SH-SY5Y (cell line): ENCODE measurements at regions not wholly inside any gene's neighbourhood (a gene's known extent, or its start where the extent isn't known, plus 50 kb on each side); places are given as distances from the start of the nearest gene placed in this dataset.

Source experiments
- GATA2 ChIP-seq: IDR thresholded peaks from 2 replicates; pipeline ENCODE4 v1.6.1; 2011; ENCODE audit warnings: mild to moderate bottlenecking, low read depth, low read length
- GATA3 ChIP-seq: IDR thresholded peaks from 2 replicates; pipeline ENCODE4 v1.6.1; 2011; ENCODE audit warnings: low read depth, mild to moderate bottlenecking, low read length, moderate library complexity

- TF ChIP-seq GATA3 (no peak), GATA2 (no peak)
Measured at GRCh38 chr13:75055296-75055695, 426.7 kb downstream of the TBC1D4 start.

- TF ChIP-seq GATA3 (no peak), GATA2 (no peak)
Measured at GRCh38 chr13:75052616-75053015, 429.4 kb downstream of the TBC1D4 start.

DNA sequence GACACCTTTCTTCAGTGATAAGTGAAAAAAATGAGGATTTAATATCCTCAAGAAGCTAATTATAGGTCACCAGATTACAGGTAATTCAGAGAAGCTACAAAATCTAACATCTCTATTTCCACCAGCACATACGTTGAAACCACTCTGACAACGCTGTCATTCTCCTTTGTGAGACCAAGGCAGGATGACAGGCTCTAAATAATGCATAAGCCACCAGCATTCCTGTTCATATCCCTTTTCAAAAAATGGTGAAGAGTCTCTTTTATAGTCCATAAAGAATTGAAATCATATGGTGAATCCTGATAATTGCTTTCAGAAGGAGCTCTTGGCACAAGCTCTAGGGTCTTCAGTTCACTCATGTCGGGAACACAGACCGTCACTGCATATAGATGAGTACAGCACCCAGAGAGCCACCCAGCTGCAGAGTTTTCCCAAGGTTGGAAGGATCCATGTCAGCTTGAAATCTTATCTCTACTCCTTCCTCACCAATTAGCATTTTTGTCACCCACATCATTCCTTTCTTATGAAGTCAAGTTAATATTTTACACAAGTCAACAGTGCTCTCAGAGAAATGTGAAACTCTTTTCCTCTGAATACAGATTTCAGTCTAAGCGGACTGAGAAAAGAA, 431.4 kb downstream of the TBC1D4 start:
- TF ChIP-seq GATA3 (no peak), GATA2 (no peak)

DNA sequence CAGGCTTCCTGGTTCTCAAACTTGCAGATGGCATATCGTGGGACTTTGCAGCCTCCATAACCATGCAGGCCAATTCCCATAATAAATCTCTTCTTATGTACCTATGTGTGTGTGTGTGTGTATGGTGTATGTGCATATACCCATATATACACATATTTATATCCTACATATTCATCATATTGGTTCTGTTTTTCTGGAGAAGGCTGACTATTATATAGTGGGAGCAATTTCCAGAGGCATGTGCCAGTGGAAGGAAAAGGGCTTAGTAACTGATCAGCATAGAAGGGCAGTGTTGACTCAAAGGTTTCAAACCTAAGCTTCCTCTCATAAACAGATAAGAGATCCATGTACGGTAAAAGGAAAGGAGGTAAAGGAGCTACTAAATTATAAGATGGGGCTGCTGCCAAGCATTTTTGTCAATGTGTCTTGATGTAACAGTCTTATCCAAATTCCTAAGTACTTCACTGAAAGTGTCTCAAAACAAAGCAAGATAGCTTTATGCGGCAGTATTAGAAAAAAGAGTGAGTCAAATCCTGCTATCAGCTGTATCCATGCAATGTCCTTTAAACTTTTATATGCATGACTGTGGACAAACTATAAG, 432.1 kb downstream of the TBC1D4 start:
- TF ChIP-seq GATA3: no peak
- TF ChIP-seq GATA2: no peak

DNA sequence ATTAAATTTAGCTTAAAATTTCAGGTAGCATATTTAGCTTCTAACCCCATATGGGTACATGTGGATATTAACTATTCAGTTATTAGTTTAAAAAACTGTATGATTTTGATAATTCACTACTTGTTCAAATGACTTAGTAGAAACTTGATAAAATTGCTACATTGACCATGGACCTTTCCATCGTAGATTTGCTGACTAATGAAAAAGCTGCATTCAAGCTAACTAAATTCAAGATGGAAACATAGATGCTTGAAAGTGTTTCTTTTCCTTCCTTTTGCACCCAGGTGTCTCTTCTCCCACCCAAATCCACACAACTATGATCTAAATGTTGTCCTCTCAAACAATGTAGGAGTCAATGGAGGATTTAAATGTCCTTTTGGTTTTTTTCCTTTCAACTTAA, 439.2 kb downstream of the TBC1D4 start:
- no peak for TF ChIP-seq GATA3
- no peak for TF ChIP-seq GATA2

- no peak for TF ChIP-seq GATA3
- TF ChIP-seq GATA2: no peak
Measured at GRCh38 chr13:75038393-75039113, 443.4 kb downstream of the TBC1D4 start.

- no peak for TF ChIP-seq GATA2
- no peak for TF ChIP-seq GATA3
Measured at GRCh38 chr13:75025956-75026355, 456.0 kb downstream of the TBC1D4 start.

GRCh38 chr13:75024602-75025001, 457.4 kb downstream of the TBC1D4 start:
- TF ChIP-seq GATA2 (no peak), GATA3 (no peak)

- TF ChIP-seq GATA3: no peak
- no peak for TF ChIP-seq GATA2
Measured at GRCh38 chr13:75023609-75024008, 458.4 kb downstream of the TBC1D4 start.

GRCh38 chr13:75021151-75021550, 460.8 kb downstream of the TBC1D4 start:
- no peak for TF ChIP-seq GATA3
- no peak for TF ChIP-seq GATA2

GRCh38 chr13:75016225-75016624, 465.7 kb downstream of the TBC1D4 start:
- TF ChIP-seq GATA3 (no peak), GATA2 (no peak)

GRCh38 chr13:75013818-75014217, 468.2 kb downstream of the TBC1D4 start:
- TF ChIP-seq GATA3 (no peak), GATA2 (no peak)

DNA sequence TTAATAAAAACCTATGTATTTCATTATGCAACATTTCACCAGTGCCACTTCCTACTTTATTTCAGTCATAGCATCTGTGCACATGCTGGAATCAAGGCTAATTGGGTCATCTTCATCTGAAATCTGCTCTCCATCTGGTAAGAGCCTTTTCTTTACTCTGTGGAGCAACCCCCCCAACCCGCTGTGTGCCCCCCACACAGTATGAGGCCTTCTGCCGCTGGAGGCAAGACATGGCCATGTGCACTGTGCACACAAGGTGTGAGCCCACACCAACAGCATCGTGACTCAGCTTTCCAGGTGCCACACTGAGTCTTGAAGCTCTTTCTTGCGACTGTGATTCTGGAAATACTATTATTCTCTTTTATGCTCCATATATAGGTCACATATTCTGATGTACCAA, 471.0 kb downstream of the TBC1D4 start:
- TF ChIP-seq GATA2: no peak

GRCh38 chr13:75008926-75009325, 473.0 kb downstream of the TBC1D4 start:
- TF ChIP-seq GATA3 (no peak), GATA2 (no peak)

DNA sequence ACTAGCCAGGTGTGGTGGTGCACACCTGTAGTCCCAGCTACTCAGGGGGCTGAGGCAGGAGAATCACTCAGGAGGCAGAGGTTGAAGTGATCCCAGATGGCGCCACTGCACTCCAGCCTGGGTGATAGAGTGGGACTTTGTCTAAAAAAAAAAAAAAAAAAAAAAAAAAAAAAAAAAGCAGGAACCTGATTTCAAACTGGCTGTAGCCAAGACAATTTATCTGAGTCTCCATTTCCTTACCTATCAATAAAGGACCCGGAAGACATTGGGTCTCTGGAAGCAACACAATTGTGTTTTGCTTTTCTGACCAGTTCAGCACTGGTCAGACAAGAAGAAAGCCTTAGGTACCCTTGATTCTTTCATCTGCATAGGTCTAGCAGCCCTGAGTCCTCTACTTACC, 491.0 kb downstream of the TBC1D4 start:
- TF ChIP-seq GATA3 (no peak), GATA2 (no peak)

DNA sequence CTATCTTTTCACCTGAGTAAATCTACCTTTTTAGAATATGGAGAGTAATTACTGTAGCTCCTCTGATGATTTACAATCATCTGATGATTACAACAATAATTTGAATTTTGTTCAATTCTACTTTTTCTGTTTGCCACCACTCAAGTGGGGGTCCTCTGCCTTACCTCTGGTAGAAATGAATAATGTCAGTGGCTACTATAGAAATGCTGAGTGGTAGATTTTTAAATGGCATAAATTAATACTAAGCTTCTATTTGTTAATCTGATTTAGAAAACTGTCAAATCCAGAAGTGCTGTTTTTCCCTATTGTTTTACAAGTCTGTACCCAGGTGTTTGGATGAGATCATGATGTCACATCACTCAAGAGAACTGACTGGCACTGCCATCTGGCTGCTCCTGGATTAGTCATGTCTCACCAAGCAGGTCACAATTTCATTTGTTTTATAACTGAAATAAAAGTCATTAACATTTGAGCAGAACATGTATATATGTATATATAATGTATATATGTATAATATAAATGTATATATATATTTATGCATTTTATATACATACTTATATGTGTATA, 494.8 kb downstream of the TBC1D4 start:
- no peak for TF ChIP-seq GATA3
- TF ChIP-seq GATA2: no peak

DNA sequence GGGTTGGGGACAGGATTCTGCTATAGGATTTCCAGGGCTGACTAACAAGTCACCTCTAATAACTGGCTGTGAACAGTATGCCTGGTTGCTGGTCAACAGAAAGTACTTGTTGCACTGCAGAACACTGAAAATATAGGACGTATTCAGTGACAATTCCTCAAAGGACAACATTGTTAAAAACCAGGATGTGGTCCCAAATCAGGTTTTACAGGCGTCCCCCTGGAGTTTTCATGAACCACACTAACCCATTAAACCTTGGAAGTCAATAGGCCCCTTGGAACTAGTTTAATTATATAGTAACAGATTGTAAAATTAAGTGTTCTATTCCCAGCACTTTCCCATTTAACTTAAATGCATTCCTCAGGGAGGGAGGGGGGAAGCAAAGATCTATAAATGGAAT, 495.4 kb downstream of the TBC1D4 start:
- TF ChIP-seq GATA3: no peak
- TF ChIP-seq GATA2: no peak
